DOHH2 (cell line): ENCODE measurements at regions not wholly inside any gene's neighbourhood (a gene's known extent, or its start where the extent isn't known, plus 50 kb on each side); places are given as distances from the start of the nearest gene placed in this dataset.

Experiments used
- CTCF ChIP-seq: fragments of 200-600 bp; sonication (generic); IDR thresholded peaks from one replicate; pipeline ENCODE4 v1.5.1; 2014; ENCODE audit warnings: antibody characterized with exemption, mild to moderate bottlenecking, low read depth, low read length; ENCODE audit not compliant: poor library complexity, severe bottlenecking
- EZH2phosphoT487 ChIP-seq: fragments of 200-600 bp; sonication (generic); IDR thresholded peaks from 2 replicates; pipeline ENCODE4 v1.6.1; 2017; ENCODE audit warnings: borderline replicate concordance, mild to moderate bottlenecking, antibody characterized with exemption, low read length, moderate library complexity, mixed read lengths

DNA sequence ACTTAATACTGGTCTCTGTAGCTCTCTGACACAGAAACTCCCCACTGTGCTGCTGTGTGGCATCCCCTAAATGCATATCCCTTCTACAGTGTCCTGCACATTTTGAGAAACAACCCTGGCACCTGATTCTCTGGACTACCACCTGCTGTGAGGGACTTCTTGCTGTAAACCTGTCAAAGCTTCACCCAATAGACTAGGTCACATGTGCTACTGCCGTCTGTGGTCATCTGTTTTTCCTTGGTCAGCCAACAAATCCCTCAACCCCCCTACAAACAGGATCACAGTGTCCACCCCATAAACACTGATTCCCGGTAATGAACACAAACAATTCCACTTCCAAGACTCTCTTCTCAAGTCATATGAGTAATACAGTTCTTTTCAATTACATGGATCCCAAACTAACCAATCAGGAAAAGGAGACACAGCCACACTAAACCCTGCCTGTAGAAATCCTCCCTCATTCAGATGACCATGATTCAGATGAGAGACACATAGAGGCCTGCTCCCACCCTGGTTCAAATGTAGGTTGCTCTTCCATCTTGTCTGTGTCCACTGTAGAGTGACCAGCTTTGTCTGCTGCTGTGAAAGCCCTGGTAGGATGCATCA is 1157.4 kb downstream of the RPIA start:
- no peak for TF ChIP-seq CTCF
- no peak for TF ChIP-seq EZH2phosphoT487
